Coronary artery (tissue), 2 donors: ENCODE measurements at regions not wholly inside any gene's neighbourhood (a gene's known extent, or its start where the extent isn't known, plus 50 kb on each side); places are given as distances from the start of the nearest gene placed in this dataset.
"Not testable (repeated sequence)": the region's sequence is repeated elsewhere in the genome, so short reads cannot be mapped to it uniquely, and the experiment has no call there.

Experiments
- DNase-seq: peaks from one replicate; pipeline ENCODE4 v3.0.0-alpha.2; 2017; ENCODE audit warnings: low spot score
- H3K27ac ChIP-seq, 2 donors: fragments of 200-600 bp; sonication (generic); one replicate each; pipeline ENCODE4 v1.5.1; 2016 to 2019
- H3K4me3 ChIP-seq: fragments of 200-600 bp; sonication (generic); 2 replicates; pipeline ENCODE4 v1.5.1; 2016; ENCODE audit warnings: mild to moderate bottlenecking, moderate library complexity
- TF ChIP-seq, protein P1 (sequence below): fragments of 200-600 bp; sonication (generic); IDR thresholded peaks from one replicate; pipeline ENCODE4 v1.5.1; 2019; ENCODE audit warnings: antibody characterized with exemption

DNA sequence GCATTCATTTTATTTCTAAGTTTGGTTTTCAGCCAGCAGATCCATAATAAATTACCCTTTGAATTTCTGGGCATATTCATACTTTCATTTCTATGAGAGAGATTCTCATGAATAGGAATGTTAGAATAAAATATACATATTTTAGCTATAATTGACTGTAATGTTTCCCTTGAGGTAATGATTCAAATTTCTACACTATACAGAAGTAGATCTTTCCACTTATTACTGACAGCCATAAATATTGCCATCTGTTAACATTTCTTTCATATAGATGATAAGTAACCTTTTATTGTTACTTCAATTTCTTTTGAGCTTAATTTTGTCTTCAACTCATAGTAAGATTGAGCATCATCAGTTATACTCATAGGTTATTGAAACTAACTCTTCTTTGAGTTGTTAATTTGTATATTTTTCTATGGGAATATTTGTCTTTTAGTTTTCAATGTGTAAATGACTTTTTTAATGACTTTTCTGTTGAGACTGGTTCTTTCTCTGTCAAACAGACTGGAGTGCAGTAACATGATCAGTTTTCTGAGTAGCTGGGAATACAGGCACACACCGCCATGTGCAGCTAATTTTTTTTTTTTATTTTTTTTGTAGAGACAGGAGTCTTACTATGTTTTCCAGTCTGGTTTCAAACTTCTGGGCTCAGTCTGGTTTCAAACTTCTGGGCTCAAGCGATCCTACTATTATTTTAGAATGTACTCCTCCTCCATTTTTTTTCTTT is 991.6 kb downstream of the SLC6A15 start:
- H3K4me3 ChIP-seq, result no peak overlapping the region
- no peak overlapping the region for H3K27ac ChIP-seq
- TF ChIP-seq, protein P1, sequence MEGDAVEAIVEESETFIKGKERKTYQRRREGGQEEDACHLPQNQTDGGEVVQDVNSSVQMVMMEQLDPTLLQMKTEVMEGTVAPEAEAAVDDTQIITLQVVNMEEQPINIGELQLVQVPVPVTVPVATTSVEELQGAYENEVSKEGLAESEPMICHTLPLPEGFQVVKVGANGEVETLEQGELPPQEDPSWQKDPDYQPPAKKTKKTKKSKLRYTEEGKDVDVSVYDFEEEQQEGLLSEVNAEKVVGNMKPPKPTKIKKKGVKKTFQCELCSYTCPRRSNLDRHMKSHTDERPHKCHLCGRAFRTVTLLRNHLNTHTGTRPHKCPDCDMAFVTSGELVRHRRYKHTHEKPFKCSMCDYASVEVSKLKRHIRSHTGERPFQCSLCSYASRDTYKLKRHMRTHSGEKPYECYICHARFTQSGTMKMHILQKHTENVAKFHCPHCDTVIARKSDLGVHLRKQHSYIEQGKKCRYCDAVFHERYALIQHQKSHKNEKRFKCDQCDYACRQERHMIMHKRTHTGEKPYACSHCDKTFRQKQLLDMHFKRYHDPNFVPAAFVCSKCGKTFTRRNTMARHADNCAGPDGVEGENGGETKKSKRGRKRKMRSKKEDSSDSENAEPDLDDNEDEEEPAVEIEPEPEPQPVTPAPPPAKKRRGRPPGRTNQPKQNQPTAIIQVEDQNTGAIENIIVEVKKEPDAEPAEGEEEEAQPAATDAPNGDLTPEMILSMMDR, result no peak
- no peak for DNase-seq

DNA sequence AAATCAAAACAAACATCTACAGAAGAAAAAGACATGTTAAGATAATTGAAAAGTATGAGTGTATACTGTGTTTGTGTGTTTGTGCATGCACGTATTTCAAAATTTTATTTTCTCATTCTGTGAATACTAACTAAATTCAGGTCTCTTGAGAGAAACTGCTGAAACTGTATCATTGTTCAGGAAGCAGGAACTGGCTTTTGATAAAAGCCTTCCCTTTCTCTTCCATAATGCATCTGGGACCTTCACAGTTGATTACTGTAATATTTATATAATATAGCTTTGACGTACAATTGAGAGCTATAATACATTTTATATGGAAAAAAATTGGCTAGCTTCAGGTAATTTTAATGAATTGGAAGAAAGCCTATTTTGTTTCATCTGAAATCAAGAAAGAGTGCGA is 993.5 kb downstream of the SLC6A15 start:
- Histone ChIP-seq H3K27ac (no peak overlapping the region), H3K4me3 (no peak overlapping the region)
- TF ChIP-seq, protein P1, result no peak
- DNase-seq, result no peak

DNA sequence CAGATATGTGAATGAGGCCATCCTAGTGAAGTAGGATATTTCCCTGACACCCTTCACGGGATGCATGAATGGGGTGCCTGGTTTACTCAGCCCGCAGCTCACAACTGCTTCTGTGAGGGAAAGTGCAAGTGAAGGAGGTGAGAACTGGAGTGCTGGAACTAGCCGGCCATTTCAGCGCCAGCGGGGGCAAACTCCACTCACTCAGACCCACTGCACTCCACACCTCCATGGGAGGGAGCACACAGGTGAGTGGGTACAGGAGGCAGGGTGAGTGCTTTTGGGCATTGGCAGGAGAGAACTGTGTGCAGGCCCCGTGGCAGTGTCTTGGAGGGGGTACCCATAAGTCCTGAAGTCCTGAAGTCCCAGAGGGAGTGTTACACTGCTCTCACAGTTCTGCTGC is 1008.4 kb downstream of the SLC6A15 start:
- DNase-seq, result no peak
- TF ChIP-seq, protein P1, result no peak
- no peak overlapping the region for H3K27ac ChIP-seq
- H3K4me3 ChIP-seq, result no peak overlapping the region

DNA sequence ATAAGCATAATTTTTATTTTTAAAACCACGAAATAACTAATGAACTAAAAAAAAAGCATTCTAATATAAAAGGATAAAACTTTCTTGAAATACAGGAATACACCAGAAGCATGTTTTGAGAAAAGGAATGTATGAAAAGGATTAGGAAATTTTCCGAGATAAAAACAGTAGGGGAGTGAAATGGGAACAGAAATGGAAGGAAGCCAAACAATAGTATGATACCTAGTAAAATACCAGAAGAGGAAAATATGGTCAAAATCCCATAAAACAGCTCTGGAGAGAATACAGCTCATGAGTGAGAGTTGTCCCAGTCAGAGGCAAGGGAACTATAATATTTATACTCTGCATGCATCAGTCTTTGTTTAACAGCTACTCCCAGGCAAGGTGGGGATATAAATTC is 1016.2 kb downstream of the SLC6A15 start:
- H3K27ac ChIP-seq, result no peak overlapping the region
- TF ChIP-seq, protein P1, result no peak
- no peak overlapping the region for H3K4me3 ChIP-seq
- DNase-seq, result no peak

DNA sequence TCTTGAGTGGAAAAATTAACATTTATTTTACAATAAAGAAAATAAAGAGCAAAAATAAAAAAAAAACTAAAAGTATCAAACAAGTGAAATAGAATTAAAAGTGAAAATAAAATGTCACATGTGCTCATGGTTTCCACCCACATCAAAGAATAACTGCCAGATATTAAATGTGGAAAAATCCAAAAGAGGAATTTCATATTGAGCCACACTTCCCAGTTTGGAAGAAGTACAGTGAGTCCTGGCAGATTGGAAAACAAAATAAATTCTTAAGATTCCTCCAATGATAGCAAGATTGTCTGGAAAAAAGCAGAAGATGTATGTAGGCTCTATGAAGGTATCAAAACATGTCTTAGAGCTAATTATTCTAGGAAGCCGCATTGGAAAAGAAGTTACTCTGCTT is 1019.5 kb downstream of the SLC6A15 start:
- Histone ChIP-seq H3K27ac (no peak overlapping the region), H3K4me3 (no peak overlapping the region)
- TF ChIP-seq, protein P1, result no peak
- DNase-seq, result no peak

DNA sequence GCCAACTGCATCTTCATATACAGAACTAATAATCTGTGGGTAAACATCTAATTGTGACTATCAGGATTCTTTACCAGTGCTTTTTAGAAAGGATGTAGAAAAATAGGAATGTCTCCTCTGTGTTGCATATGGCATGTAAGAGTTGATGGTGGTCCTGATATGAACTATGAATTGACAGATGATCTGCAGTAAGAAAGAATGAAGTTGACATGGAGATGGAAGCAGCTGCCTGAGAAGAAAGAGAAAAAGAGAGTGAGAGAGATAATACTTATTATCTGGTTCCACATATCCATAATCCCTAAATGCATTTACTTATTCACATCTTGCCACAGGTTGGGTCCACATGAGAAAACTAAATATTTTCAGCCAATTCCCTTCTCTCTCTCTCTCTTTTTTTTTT is 1022.9 kb downstream of the SLC6A15 start:
- no peak overlapping the region for H3K27ac ChIP-seq
- no peak for DNase-seq
- TF ChIP-seq, protein P1, result no peak
- H3K4me3 ChIP-seq, result no peak overlapping the region

DNA sequence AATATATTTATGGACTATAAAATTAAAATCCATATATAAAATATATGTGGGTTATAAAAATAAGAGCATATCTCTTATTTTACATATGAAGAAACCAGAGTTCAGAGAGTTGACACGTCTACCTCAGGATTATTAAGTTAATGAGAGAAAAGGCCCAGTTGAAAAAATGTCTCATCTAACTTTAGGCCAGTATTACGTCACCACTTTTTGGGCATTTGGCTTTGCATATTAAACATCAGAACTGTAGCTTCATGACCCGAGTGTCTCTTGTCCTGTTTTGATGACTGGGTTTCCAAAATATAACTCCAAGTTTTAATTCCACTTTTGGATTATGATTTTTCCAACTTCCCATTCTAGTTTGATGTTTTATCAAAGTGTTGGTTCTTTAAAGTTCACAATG is 1026.1 kb downstream of the SLC6A15 start:
- DNase-seq, result no peak
- H3K27ac ChIP-seq, result no peak overlapping the region
- no peak overlapping the region for H3K4me3 ChIP-seq
- TF ChIP-seq, protein P1, result no peak

DNA sequence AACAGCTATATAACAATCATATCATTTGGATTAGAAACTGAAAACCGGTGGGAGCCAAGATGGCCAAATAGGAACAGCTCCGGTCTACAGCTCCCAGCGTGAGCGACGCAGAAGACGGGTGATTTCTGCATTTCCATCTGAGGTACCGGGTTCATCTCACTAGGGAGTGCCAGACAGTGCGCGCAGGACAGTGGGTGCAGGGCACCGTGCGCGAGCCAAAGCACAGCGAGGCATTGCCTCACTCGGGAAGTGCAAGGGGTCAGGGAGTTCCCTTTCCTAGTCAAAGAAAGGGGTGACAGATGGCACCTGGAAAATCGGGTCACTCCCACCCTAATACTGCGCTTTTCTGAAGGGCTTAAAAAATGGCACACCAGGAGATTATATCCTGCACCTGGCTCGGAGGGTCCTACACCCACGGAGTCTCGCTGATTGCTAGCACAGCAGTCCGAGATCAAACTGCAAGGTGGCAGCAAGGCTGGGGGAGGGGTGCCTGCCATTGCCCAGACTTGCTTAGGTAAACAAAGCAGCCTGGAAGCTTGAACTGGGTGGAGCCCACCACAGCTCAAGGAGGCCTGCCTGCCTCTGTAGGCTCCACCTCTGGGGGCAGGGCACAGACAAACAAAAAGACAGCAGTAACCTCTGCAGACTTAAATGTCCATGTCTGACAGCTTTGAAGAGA is 1041.5 kb downstream of the SLC6A15 start:
- DNase-seq, H3K4me3 ChIP-seq, H3K27ac ChIP-seq: not testable (repeated sequence)
